PC-9 (cell line): ENCODE measurements at regions not wholly inside any gene's neighbourhood (a gene's known extent, or its start where the extent isn't known, plus 50 kb on each side); places are given as distances from the start of the nearest gene placed in this dataset.
"Not testable (repeated sequence)": the region's sequence is repeated elsewhere in the genome, so short reads cannot be mapped to it uniquely, and the experiment has no call there.

Experiments used
- CTCF ChIP-seq: fragments of 200-600 bp; sonication (generic); conservative IDR thresholded peaks from 2 replicates; pipeline ENCODE4 v1.6.1; 2017; ENCODE audit warnings: mixed run types, antibody characterized with exemption, mild to moderate bottlenecking, moderate library complexity
- EZH2 ChIP-seq: fragments of 200-600 bp; sonication (generic); IDR thresholded peaks from 2 replicates; pipeline ENCODE4 v1.8.0; 2017; ENCODE audit warnings: antibody characterized with exemption, low read depth

- not testable (repeated sequence) for TF ChIP-seq CTCF, EZH2
Observed at GRCh38 chr2:110280804-110281203, 68.5 kb upstream of the MTLN start.
